GM21360 (cell line): ENCODE measurements at regions not wholly inside any gene's neighbourhood (a gene's known extent, or its start where the extent isn't known, plus 50 kb on each side); places are given as distances from the start of the nearest gene placed in this dataset.

Experiments used
- ATAC-seq: cut with Tn5 transposase; IDR thresholded peaks from one replicate; pipeline ENCODE4 v1.9.1; 2021; ENCODE audit warnings: mild to moderate bottlenecking, moderate library complexity; ENCODE audit not compliant: unreplicated experiment

DNA sequence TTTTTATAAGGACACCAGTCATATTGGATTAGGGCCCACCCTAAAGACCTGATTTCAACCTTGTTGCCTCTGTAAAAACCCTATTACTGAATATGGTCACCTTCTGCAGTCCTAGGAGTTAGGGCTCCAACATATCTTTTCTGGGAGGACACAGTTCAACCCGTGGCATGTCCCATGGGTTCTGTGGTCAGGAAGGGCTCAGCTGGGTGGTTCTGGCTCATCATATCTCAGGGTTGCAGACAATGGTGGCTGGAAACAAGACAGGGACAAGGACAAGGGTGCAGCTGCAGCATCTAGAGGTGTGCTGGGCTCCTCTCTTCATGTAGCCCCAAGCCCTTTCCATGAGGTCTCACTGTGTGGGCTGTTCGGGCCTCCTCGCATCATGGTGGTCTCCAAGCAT, 63.1 kb upstream of the FOXF1 start:
- no peak for ATAC-seq

- ATAC-seq: no peak
Observed at GRCh38 chr16:86448306-86448890, 61.9 kb upstream of the FOXF1 start.

- ATAC-seq: no peak
Observed at GRCh38 chr16:86449446-86450095, 60.8 kb upstream of the FOXF1 start.

- ATAC-seq: no peak
Observed at GRCh38 chr16:86450691-86451090, 59.6 kb upstream of the FOXF1 start.

- no peak for ATAC-seq
Observed at GRCh38 chr16:86452451-86452850, 57.9 kb upstream of the FOXF1 start.

- ATAC-seq: no peak
Observed at GRCh38 chr16:86455116-86455515, 55.2 kb upstream of the FOXF1 start.

- no peak for ATAC-seq
Observed at GRCh38 chr16:86455640-86456039, 54.7 kb upstream of the FOXF1 start.

- no peak for ATAC-seq
Observed at GRCh38 chr16:86457501-86458148, 52.7 kb upstream of the FOXF1 start.

- ATAC-seq: no peak
Observed at GRCh38 chr16:86458149-86458777, 52.1 kb upstream of the FOXF1 start.

- ATAC-seq: no peak
Observed at GRCh38 chr16:86459266-86459665, 51.1 kb upstream of the FOXF1 start.
